ENCODE measurements at regions not wholly inside any gene's neighbourhood (a gene's known extent, or its start where the extent isn't known, plus 50 kb on each side); places are given as distances from the start of the nearest gene placed in this dataset.

DNA sequence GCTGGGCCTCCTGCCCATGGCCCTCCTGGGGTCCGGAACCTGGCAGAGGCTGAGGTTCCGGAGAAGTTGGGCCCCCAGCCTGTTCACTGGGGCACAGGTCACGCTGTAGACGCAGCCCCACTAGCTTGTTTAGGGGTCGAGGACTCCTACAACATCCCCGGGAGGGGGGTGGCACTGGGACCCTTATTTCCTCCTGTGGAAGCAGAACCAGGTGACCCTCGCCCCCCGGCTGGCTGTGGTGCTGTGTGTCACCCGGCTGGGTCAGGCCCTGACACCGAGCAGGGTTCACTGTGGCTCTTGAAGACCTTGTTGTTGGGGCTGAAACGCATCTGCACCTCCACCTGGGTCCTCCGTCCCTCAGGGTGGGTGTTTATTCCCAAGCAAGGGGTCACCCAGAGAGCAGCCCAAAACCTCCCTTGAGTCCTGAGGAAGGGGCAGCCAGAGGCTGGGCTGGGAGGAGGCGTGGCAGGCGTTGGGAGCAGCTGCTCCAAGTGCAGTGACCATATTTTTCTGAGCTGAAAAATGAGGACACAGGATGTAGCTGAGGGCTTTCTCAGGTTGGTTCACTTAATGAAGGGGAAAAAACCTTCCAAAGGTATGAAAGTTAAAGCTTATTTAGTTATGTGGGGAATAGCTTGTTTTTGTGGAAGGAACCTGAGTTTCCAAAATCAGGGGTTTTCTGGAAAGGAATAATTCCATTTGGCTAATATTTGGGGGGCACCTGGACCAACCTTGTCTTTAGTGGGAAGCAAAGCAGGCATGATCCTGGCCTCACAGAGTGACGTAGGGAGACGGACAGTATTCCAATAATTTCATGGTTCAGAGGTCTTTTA lies 164.7 kb upstream of the IER5L start:
- H3K9me3 ChIP-seq = no peaks in the 10 kb centered on the region
- no peak for TF ChIP-seq POLR2A (IDR thresholded peaks at IDR 0.05)
- TF ChIP-seq, protein P1, sequence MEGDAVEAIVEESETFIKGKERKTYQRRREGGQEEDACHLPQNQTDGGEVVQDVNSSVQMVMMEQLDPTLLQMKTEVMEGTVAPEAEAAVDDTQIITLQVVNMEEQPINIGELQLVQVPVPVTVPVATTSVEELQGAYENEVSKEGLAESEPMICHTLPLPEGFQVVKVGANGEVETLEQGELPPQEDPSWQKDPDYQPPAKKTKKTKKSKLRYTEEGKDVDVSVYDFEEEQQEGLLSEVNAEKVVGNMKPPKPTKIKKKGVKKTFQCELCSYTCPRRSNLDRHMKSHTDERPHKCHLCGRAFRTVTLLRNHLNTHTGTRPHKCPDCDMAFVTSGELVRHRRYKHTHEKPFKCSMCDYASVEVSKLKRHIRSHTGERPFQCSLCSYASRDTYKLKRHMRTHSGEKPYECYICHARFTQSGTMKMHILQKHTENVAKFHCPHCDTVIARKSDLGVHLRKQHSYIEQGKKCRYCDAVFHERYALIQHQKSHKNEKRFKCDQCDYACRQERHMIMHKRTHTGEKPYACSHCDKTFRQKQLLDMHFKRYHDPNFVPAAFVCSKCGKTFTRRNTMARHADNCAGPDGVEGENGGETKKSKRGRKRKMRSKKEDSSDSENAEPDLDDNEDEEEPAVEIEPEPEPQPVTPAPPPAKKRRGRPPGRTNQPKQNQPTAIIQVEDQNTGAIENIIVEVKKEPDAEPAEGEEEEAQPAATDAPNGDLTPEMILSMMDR (IDR thresholded peaks at IDR 0.05) = no peak
- TF ChIP-seq EP300 (IDR thresholded peaks at IDR 0.05) = no peak
- no peaks in the 10 kb centered on the region for H3K27me3 ChIP-seq
- DNase-seq = no peak
- H3K4me3 ChIP-seq = no peak overlapping the region
- H3K27ac ChIP-seq = peak overlapping the region; percentile 41 to 61 (median 49)
- H3K4me1 ChIP-seq = peaks cover 0 to 4% (median 0%) of the 10 kb centered on the region in 4 donors
- H3K36me3 ChIP-seq = no peaks in the 10 kb centered on the region
- 80 to 89% methylated on average over 16 of the region's 16 CpGs for WGBS, 2 donors
- intact Hi-C loops (cut with DNase I) = no loop called here

DNA sequence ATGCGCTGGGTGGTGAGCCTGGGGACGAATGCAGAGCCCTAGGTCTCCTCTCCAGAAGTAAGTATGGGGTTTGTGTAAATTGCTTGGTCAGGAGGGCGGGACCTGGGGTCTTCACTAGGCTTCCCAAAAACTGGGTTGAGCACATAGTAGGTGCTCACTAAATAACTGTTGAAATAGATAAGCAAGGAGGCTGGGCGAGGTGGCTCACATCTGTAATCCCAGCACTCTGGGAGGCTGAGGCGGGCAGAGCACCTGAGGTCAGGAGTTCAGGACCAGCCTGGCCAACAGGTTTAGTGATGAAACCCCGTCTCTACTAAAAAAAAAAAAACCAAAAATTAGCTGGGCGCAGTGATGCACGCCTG lies 163.9 kb upstream of the IER5L start:
- no peak overlapping the region for H3K4me3 ChIP-seq
- peaks cover 0 to 10% (median 6%) of the 10 kb centered on the region in 4 donors for H3K4me1 ChIP-seq
- no peaks in the 10 kb centered on the region for H3K27me3 ChIP-seq
- no peak overlapping the region for H3K27ac ChIP-seq
- intact Hi-C loops (cut with DNase I) = no loop called here
- WGBS, 2 donors = 88 to 95% methylated on average over 8 of the region's 8 CpGs
- H3K9me3 ChIP-seq = no peaks in the 10 kb centered on the region
- TF ChIP-seq, protein P1 (IDR thresholded peaks at IDR 0.05) = no peak
- TF ChIP-seq POLR2A (IDR thresholded peaks at IDR 0.05) (no peak), POLR2AphosphoS5 (IDR thresholded peaks at IDR 0.05) (no peak), EP300 (IDR thresholded peaks at IDR 0.05) (no peak)
- H3K36me3 ChIP-seq = no peaks in the 10 kb centered on the region
- no peak for DNase-seq

DNA sequence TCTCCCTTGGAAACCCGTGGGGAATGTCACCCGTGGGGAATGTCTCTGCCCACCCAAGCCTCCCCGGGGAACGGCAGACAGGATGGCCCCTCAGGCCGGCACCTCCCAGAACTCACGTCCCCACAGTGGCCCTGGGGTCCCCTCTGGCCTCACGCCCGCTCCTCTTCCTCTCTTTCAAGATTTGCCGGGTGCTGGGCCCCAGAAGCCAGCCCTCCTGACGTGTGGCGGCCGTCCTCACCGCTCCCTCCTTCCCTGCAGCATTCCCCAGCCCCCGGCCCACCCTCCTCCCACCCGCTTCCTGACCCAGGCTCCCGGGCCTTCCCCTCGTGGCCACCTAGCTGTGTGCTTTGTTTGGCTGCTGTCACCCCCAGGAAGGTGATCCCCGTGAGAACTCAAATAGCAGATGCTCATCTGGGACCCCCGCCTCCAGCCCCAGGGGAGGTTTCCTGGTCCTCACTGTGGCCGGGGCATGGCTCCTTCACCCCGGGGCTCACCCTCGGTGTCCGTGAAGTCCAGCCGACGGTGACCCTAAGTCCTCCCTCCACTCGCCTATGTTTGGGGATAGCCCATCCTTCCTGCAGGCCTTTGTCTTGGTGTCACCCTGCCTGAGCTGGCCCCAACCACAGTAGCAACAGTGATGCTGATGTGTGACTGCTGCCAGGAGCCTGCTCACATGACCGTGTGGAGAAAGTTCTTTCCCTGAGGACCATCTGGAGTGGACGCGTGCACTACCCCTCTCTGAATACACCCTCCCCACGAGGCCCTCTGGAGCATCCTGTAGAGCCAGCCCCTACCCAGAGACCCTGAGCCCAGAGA lies 163.3 kb upstream of the IER5L start:
- WGBS, 2 donors = 79 to 81% methylated on average over 30 of the region's 30 CpGs
- Histone ChIP-seq H3K4me3 (no peak overlapping the region), H3K36me3 (no peaks in the 10 kb centered on the region), H3K4me1 (peaks cover 0 to 16% (median 11%) of the 10 kb centered on the region in 4 donors), H3K9me3 (no peaks in the 10 kb centered on the region), H3K27ac (peak overlapping the region in 3 of 4 donors; percentile 14 to 20 (median 19)), H3K27me3 (no peaks in the 10 kb centered on the region)
- TF ChIP-seq, protein P1 (IDR thresholded peaks at IDR 0.05) = no peak
- no peak for TF ChIP-seq POLR2A (IDR thresholded peaks at IDR 0.05)
- TF ChIP-seq POLR2AphosphoS5 (IDR thresholded peaks at IDR 0.05) = no peak
- no peak for TF ChIP-seq EP300 (IDR thresholded peaks at IDR 0.05)
- DNase-seq = peak; percentile 88
- intact Hi-C loops (cut with DNase I) = no loop called here

DNA sequence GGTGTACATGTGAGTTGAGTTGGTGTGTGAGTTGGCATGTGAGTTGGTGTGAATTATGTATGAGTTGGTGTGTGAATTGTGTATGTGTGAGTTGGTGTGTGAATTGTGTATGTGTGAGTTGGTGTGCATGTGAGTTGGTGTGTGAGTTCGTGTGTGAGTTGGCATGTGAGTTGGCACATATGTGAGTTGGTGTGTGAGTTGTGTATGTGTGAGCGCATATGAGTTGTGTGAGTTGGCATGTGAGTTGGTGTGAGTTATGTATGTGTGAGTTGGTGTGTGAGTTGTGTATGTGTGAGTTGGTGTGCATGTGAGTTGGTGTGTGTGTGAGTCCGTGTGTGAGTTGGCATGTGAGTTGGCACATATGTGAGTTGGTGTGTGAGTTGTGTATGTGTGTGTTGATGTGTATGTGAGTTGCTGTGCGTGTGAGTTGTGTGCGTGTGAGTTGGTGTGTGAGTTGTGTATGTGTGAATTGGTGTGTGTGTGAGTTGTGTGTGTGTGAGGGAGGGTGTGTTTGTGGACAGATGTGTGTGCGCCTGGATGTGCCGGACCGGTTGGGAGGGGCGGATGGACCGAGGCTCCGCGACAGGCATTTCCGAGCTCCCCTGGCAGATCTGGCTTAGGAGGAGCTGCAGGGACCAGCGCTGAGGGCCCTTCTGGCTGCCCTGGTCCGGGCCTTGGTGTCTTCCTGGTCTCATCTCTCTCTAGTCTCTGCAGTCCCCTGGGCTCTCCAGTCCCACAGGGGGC lies 162.5 kb upstream of the IER5L start:
- intact Hi-C loops (cut with DNase I) = no loop called here

More for the DNA sequence above, 162.5 kb upstream of the IER5L start:
- TF ChIP-seq POLR2AphosphoS5 (IDR thresholded peaks at IDR 0.05) (no peak), EP300 (IDR thresholded peaks at IDR 0.05) (no peak), POLR2A (IDR thresholded peaks at IDR 0.05) (no peak)
- TF ChIP-seq, protein P1 (IDR thresholded peaks at IDR 0.05) = no peak
- H3K9me3 ChIP-seq = no peaks in the 10 kb centered on the region
- no peak for DNase-seq
- H3K36me3 ChIP-seq = no peaks in the 10 kb centered on the region
- H3K27ac ChIP-seq = peak overlapping the region in 3 of 4 donors; percentile 14 to 20 (median 19)
- no peaks in the 10 kb centered on the region for H3K27me3 ChIP-seq
- H3K4me3 ChIP-seq = no peak overlapping the region
- 44 to 74% methylated on average over 15 of the region's 15 CpGs for WGBS, 2 donors
- peaks cover 0 to 24% (median 19%) of the 10 kb centered on the region in 4 donors for H3K4me1 ChIP-seq
